ENCODE measurements at regions not wholly inside any gene's neighbourhood (a gene's known extent, or its start where the extent isn't known, plus 50 kb on each side); places are given as distances from the start of the nearest gene placed in this dataset.

GRCh38 chr7:136079934-136080333 is 102.8 kb upstream of the MTPN start:
- DNase-seq (ENCODE audit: low read depth in 2 of 2): no peak
- no peak overlapping the region for H3K4me3 ChIP-seq (replicated peaks in 1 of 2; ENCODE audit: low read depth in 2 of 2, low read length in 2 of 2)
- TF ChIP-seq CTCF (IDR thresholded peaks at IDR 0.05; ENCODE audit: low read depth, low read length): no peak

GRCh38 chr7:136079478-136079892 is 102.3 kb upstream of the MTPN start:
- no peak for TF ChIP-seq CTCF (IDR thresholded peaks at IDR 0.05; ENCODE audit: low read depth, low read length)
- no peak overlapping the region for H3K4me3 ChIP-seq (replicated peaks in 1 of 2; ENCODE audit: low read depth in 2 of 2, low read length in 2 of 2)
- DNase-seq (ENCODE audit: low read depth in 2 of 2): no peak

GRCh38 chr7:136079066-136079465 is 101.9 kb upstream of the MTPN start:
- no peak for TF ChIP-seq CTCF (IDR thresholded peaks at IDR 0.05; ENCODE audit: low read depth, low read length)
- no peak for DNase-seq (ENCODE audit: low read depth in 2 of 2)
- H3K4me3 ChIP-seq (replicated peaks in 1 of 2; ENCODE audit: low read depth in 2 of 2, low read length in 2 of 2): no peak overlapping the region

GRCh38 chr7:136078630-136079029 is 101.5 kb upstream of the MTPN start:
- no peak for DNase-seq (ENCODE audit: low read depth in 2 of 2)
- H3K4me3 ChIP-seq (replicated peaks in 1 of 2; ENCODE audit: low read depth in 2 of 2, low read length in 2 of 2): no peak overlapping the region
- TF ChIP-seq CTCF (IDR thresholded peaks at IDR 0.05; ENCODE audit: low read depth, low read length): no peak

GRCh38 chr7:136076954-136077353 is 99.8 kb upstream of the MTPN start:
- no peak for TF ChIP-seq CTCF (IDR thresholded peaks at IDR 0.05; ENCODE audit: low read depth, low read length)
- no peak for DNase-seq (ENCODE audit: low read depth in 2 of 2)
- H3K4me3 ChIP-seq (replicated peaks in 1 of 2; ENCODE audit: low read depth in 2 of 2, low read length in 2 of 2): no peak overlapping the region

- no peak overlapping the region for H3K4me3 ChIP-seq (replicated peaks in 1 of 2; ENCODE audit: low read depth in 2 of 2, low read length in 2 of 2)
- DNase-seq (ENCODE audit: low read depth in 2 of 2): peak in 1 of 2 donors; percentile 4
- TF ChIP-seq CTCF (IDR thresholded peaks at IDR 0.05; ENCODE audit: low read depth, low read length): no peak
Observed at GRCh38 chr7:136074843-136075242, 97.7 kb upstream of the MTPN start.

GRCh38 chr7:136072447-136072846 is 95.3 kb upstream of the MTPN start:
- H3K4me3 ChIP-seq (replicated peaks in 1 of 2; ENCODE audit: low read depth in 2 of 2, low read length in 2 of 2): no peak overlapping the region
- no peak for TF ChIP-seq CTCF (IDR thresholded peaks at IDR 0.05; ENCODE audit: low read depth, low read length)
- no peak for DNase-seq (ENCODE audit: low read depth in 2 of 2)
